ENCODE measurements at regions not wholly inside any gene's neighbourhood (a gene's known extent, or its start where the extent isn't known, plus 50 kb on each side); places are given as distances from the start of the nearest gene placed in this dataset.

- no peak for TF ChIP-seq POLR2A (IDR thresholded peaks at IDR 0.05)
- TF ChIP-seq, protein P1, sequence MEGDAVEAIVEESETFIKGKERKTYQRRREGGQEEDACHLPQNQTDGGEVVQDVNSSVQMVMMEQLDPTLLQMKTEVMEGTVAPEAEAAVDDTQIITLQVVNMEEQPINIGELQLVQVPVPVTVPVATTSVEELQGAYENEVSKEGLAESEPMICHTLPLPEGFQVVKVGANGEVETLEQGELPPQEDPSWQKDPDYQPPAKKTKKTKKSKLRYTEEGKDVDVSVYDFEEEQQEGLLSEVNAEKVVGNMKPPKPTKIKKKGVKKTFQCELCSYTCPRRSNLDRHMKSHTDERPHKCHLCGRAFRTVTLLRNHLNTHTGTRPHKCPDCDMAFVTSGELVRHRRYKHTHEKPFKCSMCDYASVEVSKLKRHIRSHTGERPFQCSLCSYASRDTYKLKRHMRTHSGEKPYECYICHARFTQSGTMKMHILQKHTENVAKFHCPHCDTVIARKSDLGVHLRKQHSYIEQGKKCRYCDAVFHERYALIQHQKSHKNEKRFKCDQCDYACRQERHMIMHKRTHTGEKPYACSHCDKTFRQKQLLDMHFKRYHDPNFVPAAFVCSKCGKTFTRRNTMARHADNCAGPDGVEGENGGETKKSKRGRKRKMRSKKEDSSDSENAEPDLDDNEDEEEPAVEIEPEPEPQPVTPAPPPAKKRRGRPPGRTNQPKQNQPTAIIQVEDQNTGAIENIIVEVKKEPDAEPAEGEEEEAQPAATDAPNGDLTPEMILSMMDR (IDR thresholded peaks at IDR 0.05) = no peak
Measured at GRCh38 chr16:85174871-85175723, 62.8 kb upstream of the CIBAR2 start.
